Upper lobe of right lung (tissue), 1 donor: ENCODE measurements at regions not wholly inside any gene's neighbourhood (a gene's known extent, or its start where the extent isn't known, plus 50 kb on each side); places are given as distances from the start of the nearest gene placed in this dataset.

Source experiments
- ATAC-seq: fragments of 200-7000 bp; cut with Tn5 transposase; one replicate; pipeline ENCODE4 v1.9.1; 2020; ENCODE audit warnings: mild to moderate bottlenecking, moderate library complexity
- DNase-seq: peaks from one replicate; pipeline ENCODE4 v3.0.0-alpha.2; 2020
- H3K27ac ChIP-seq: fragments of 200-600 bp; one replicate; pipeline ENCODE4 v1.8.0; 2022
- H3K27me3 ChIP-seq: fragments of 200-600 bp; one replicate; pipeline ENCODE4 v1.8.0; 2022; ENCODE audit warnings: mild to moderate bottlenecking
- H3K36me3 ChIP-seq: fragments of 200-600 bp; one replicate; pipeline ENCODE4 v1.8.0; 2022
- H3K4me1 ChIP-seq: fragments of 200-600 bp; one replicate; pipeline ENCODE4 v1.8.0; 2022
- H3K4me3 ChIP-seq: fragments of 200-600 bp; one replicate; pipeline ENCODE4 v1.8.0; 2022; ENCODE audit warnings: mild to moderate bottlenecking
- H3K9me3 ChIP-seq: fragments of 200-600 bp; one replicate; pipeline ENCODE4 v1.8.0; 2022
- intact Hi-C: fragments of 100-400 bp; cut with DNase I; formaldehyde crosslinking; loops from one replicate; pipeline ENCODE4 v1.11.0; 2022
- TF ChIP-seq, protein P1 (sequence below): fragments of 200-600 bp; IDR thresholded peaks from one replicate; pipeline ENCODE4 v1.8.0; 2022; ENCODE audit warnings: antibody characterized with exemption
- donor health status: DM: no; HTN: yes; CAD: no; lungs with severe emphysema.

DNA sequence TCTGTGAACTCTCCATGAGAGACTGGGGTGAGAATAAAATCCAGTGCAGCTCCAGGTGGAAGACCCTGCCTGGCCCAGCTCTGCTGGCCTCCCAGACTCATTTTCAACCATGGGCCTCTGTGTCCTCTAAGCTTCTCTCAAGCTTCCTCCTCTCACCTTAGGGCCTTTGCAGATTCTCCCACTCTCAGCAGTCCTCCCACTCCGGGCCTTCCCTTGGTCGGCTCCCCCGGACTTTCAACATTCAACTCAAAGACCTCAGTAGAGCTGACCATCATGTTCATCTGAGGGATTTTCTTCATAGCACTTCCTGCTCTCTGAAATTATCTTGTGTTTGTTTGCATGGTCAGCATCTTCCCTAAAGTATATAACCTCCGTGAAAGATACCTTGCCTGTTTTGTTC is 370.5 kb upstream of the ZNF507 start:
- Histone ChIP-seq H3K36me3 (no peaks in the 10 kb centered on the region), H3K4me1 (no peaks in the 10 kb centered on the region), H3K27ac (no peak overlapping the region), H3K4me3 (no peak overlapping the region), H3K27me3 (no peaks in the 10 kb centered on the region), H3K9me3 (no peaks in the 10 kb centered on the region)
- ATAC-seq, result no peak
- TF ChIP-seq, protein P1, sequence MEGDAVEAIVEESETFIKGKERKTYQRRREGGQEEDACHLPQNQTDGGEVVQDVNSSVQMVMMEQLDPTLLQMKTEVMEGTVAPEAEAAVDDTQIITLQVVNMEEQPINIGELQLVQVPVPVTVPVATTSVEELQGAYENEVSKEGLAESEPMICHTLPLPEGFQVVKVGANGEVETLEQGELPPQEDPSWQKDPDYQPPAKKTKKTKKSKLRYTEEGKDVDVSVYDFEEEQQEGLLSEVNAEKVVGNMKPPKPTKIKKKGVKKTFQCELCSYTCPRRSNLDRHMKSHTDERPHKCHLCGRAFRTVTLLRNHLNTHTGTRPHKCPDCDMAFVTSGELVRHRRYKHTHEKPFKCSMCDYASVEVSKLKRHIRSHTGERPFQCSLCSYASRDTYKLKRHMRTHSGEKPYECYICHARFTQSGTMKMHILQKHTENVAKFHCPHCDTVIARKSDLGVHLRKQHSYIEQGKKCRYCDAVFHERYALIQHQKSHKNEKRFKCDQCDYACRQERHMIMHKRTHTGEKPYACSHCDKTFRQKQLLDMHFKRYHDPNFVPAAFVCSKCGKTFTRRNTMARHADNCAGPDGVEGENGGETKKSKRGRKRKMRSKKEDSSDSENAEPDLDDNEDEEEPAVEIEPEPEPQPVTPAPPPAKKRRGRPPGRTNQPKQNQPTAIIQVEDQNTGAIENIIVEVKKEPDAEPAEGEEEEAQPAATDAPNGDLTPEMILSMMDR, result no peak
- intact Hi-C loops, result no loop called here
- DNase-seq, result no peak

DNA sequence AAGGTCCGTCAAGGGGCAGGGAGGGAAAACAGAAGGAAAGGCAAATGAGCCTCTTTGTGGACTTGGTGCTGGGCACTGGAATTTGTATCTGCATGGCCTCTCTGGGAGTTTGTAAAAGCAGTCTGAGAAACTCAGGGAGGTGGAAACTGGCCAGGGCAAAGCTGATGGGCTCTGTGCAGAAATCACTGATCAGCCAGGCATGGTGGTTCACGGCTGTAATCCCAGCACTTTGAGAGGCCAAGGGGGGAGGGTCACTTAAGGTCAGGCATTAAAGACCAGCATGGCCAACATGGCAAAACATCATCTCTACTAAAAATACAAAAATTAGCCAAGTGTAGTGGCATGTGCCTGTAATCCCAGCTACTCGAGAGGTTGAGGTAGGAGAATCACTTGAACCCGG is 369.9 kb upstream of the ZNF507 start:
- no peak overlapping the region for H3K4me3 ChIP-seq
- no peaks in the 10 kb centered on the region for H3K4me1 ChIP-seq
- TF ChIP-seq, protein P1, result no peak
- H3K27ac ChIP-seq, result no peak overlapping the region
- H3K27me3 ChIP-seq, result no peaks in the 10 kb centered on the region
- DNase-seq (no peak), ATAC-seq (no peak)
- intact Hi-C loops, result no loop called here
- H3K9me3 ChIP-seq, result no peaks in the 10 kb centered on the region
- H3K36me3 ChIP-seq, result no peaks in the 10 kb centered on the region

DNA sequence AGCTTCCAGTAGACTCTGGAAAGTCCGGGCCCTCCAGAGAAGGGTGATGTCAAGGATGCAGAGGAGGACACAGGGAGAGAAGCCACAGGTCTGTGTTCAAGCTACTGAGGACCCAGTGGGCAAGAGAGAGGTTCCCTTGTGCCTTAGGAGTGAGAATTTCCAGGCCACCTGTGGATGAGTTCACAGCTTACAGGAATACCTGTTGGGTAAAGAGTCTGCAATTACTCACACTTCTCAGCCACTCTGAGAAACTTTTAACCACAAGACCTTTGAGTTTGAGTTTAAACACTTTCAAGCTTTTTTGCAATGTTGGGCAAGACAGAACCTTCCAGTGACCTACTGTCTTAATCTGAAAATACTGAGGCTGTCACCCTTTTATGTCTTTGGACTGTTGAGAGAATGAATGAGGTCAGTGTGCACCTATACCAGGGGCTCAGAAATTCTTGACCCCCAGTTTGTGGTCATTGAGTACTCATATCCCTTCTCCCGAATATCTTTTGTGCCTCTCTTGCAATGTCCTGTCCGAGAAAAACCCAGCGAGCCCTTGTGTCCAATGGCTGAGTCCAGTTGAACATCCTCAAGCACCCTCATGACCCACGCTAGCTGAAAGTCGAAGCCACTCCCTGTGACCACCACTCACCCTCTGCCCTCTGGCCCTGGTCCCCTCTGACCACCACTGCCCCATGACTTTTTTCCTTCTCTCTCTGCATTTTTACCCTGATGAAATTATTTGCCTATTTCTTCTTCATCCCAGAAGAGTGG is 368.5 kb upstream of the ZNF507 start:
- DNase-seq (no peak), ATAC-seq (no peak)
- intact Hi-C loops, result no loop called here
- Histone ChIP-seq H3K36me3 (no peaks in the 10 kb centered on the region), H3K4me3 (no peak overlapping the region), H3K4me1 (no peaks in the 10 kb centered on the region), H3K27me3 (no peaks in the 10 kb centered on the region), H3K9me3 (no peaks in the 10 kb centered on the region), H3K27ac (no peak overlapping the region)
- TF ChIP-seq, protein P1, result no peak

DNA sequence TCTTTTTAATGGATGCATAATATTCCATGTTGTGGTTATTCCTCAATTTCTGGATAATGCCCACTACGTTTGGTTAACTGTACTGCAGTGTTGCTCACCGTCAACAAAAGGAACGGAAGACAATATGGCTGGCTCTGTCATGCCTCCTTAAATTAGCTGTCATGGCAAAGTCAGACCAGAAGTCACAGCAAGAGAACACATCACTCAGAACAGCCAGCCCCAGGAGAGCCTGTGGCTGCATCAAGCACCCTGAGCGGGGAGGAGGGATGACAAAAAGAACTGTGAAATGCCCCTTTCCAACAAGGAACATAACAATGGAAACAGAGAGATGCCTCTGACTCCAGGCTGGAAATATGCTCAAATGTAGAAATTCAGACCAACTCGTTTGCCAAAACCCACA is 366.0 kb upstream of the ZNF507 start:
- H3K4me3 ChIP-seq, result no peak overlapping the region
- DNase-seq, result no peak

DNA sequence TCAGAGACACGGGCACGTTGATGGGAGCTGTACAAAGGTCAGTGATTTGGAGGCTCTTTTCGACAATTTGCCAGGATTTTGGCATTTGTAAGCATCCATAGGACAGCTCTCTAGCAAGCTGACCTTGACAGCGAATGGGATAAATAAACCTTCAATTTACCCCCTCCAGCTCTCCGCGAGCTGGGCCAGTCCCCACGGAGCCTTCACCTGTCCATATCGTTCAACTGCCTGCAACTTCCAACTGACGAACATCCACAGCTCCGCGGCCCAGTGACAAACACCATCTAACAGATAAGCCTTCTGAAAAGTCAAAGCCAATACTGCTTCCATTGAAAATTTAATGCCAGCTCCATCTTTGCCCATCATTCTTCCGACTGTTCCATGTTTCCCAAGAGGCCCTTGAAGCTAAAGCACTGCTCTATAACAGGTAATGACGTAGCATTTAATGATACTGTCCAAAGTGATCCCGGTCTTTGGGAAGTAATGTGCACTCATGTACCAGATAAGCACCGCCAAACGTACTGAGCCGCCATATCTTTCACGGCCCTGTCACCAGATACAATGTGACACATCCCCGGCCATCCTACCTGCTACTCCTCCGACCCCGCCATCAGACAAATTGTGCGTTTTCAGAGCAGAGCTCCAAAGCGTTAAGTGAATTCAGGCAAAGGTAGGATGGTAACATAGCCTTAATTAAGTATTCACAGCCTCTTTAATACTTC is 365.3 kb upstream of the ZNF507 start:
- intact Hi-C loops, result no loop called here
- Histone ChIP-seq H3K9me3 (no peaks in the 10 kb centered on the region), H3K4me1 (no peaks in the 10 kb centered on the region), H3K36me3 (no peaks in the 10 kb centered on the region), H3K27me3 (no peaks in the 10 kb centered on the region), H3K4me3 (no peak overlapping the region), H3K27ac (no peak overlapping the region)
- no peak for DNase-seq
- TF ChIP-seq, protein P1, result no peak
- ATAC-seq, result no peak

More for the DNA sequence above, 366.0 kb upstream of the ZNF507 start:
- intact Hi-C loops, result no loop called here
- no peaks in the 10 kb centered on the region for H3K4me1 ChIP-seq
- TF ChIP-seq, protein P1, result no peak
- no peak overlapping the region for H3K27ac ChIP-seq
- ATAC-seq, result no peak
- no peaks in the 10 kb centered on the region for H3K9me3 ChIP-seq
- no peaks in the 10 kb centered on the region for H3K36me3 ChIP-seq
- no peaks in the 10 kb centered on the region for H3K27me3 ChIP-seq
